K562 (cell line): ENCODE measurements at regions not wholly inside any gene's neighbourhood (a gene's known extent, or its start where the extent isn't known, plus 50 kb on each side); places are given as distances from the start of the nearest gene placed in this dataset.

ENCODE experiments used
- CHD7 ChIP-seq: fragments of 200-600 bp; sonication (generic); IDR thresholded peaks from one replicate; pipeline ENCODE4 v1.6.1; 2012; ENCODE audit warnings: mild to moderate bottlenecking, low read depth, low read length, inconsistent platforms
- FOXK2 ChIP-seq, 2 experiments: fragments of 450-650 bp; IDR thresholded peaks in 1 of 2; conservative IDR thresholded peaks in 1 of 2; 2 replicates each; pipeline ENCODE4 v1.6.1; 2016; ENCODE audit warnings: low read depth in 2 of 2, mild to moderate bottlenecking in 1 of 2
- TFE3 ChIP-seq: fragments of 450-650 bp; formaldehyde crosslinking; IDR thresholded peaks from 2 replicates; pipeline ENCODE4 v1.4.0; 2020; ENCODE audit warnings: mild to moderate bottlenecking, mixed read lengths
- THRB ChIP-seq: fragments of 450-650 bp; formaldehyde crosslinking; conservative IDR thresholded peaks from 2 replicates; pipeline ENCODE4 v1.4.0; 2022; ENCODE audit warnings: mild to moderate bottlenecking, missing genetic modification characterization
- XRCC3 ChIP-seq: fragments of 450-650 bp; IDR thresholded peaks from 2 replicates; pipeline ENCODE4 v1.6.1; 2017; ENCODE audit warnings: mild to moderate bottlenecking, moderate library complexity

- TF ChIP-seq CHD7 (no peak), XRCC3 (no peak), THRB (CRISPR knock-in tag) (no peak), TFE3 (no peak), FOXK2 (conservative IDR thresholded peaks at IDR 0.05 in 1 of 2, IDR thresholded peaks at IDR 0.05 in 1 of 2; ENCODE audit: low read depth in 2 of 2) (no peak)
Observed at GRCh38 chr4:148542922-148543623, 100.9 kb upstream of the NR3C2 start (continued).
